ENCODE measurements at regions not wholly inside any gene's neighbourhood (a gene's known extent, or its start where the extent isn't known, plus 50 kb on each side); places are given as distances from the start of the nearest gene placed in this dataset.

- no peak overlapping the region for H3K27ac ChIP-seq
- H3K9me3 ChIP-seq (replicated peaks), result no peaks in the 10 kb centered on the region
- H3K36me3 ChIP-seq, result no peaks in the 10 kb centered on the region
- no peak overlapping the region for H3K4me3 ChIP-seq
- DNase-seq (ENCODE audit: low read depth in 1 of 2, low spot score in 2 of 2), result no peak
- no peaks in the 10 kb centered on the region for H3K27me3 ChIP-seq (replicated peaks)
- H3K4me1 ChIP-seq (replicated peaks), result no peaks in the 10 kb centered on the region
These were observed 106.6 kb upstream of the MAP1B start for GRCh38 chr5:72000707-72001106.

GRCh38 chr5:72005671-72006070 lies 101.6 kb upstream of the MAP1B start:
- no peak for DNase-seq (ENCODE audit: low read depth in 1 of 2, low spot score in 2 of 2)
- H3K27ac ChIP-seq, result no peak overlapping the region

GRCh38 chr5:72006361-72006760 lies 100.9 kb upstream of the MAP1B start:
- Histone ChIP-seq H3K4me3 (no peak overlapping the region), H3K27ac (no peak overlapping the region), H3K4me1 (replicated peaks) (0 out of 2 replicates have a peak, but pooled peaks cover 4% of the 10 kb centered on the region), H3K36me3 (no peaks in the 10 kb centered on the region), H3K9me3 (replicated peaks) (no peaks in the 10 kb centered on the region), H3K27me3 (replicated peaks) (no peaks in the 10 kb centered on the region)
- no peak for DNase-seq (ENCODE audit: low read depth in 1 of 2, low spot score in 2 of 2)

More at GRCh38 chr5:72005671-72006070, 101.6 kb upstream of the MAP1B start:
- H3K9me3 ChIP-seq (replicated peaks), result no peaks in the 10 kb centered on the region
- H3K4me3 ChIP-seq, result no peak overlapping the region
- H3K27me3 ChIP-seq (replicated peaks), result no peaks in the 10 kb centered on the region
- no peaks in the 10 kb centered on the region for H3K36me3 ChIP-seq
- 0 out of 2 replicates have a peak, but pooled peaks cover 4% of the 10 kb centered on the region for H3K4me1 ChIP-seq (replicated peaks)

- no peaks in the 10 kb centered on the region for H3K36me3 ChIP-seq
- no peak for DNase-seq (ENCODE audit: low read depth in 1 of 2, low spot score in 2 of 2)
- H3K27me3 ChIP-seq (replicated peaks), result no peaks in the 10 kb centered on the region
- H3K27ac ChIP-seq, result no peak overlapping the region
- no peaks in the 10 kb centered on the region for H3K9me3 ChIP-seq (replicated peaks)
- H3K4me1 ChIP-seq (replicated peaks), result 0 out of 2 replicates have a peak, but pooled peaks cover 4% of the 10 kb centered on the region
- no peak overlapping the region for H3K4me3 ChIP-seq
These were observed 99.8 kb upstream of the MAP1B start for GRCh38 chr5:72007336-72008111.

- Histone ChIP-seq H3K27ac (no peak overlapping the region), H3K9me3 (replicated peaks) (no peaks in the 10 kb centered on the region), H3K36me3 (no peaks in the 10 kb centered on the region), H3K4me1 (replicated peaks) (0 out of 2 replicates have a peak, but pooled peaks cover 4% of the 10 kb centered on the region), H3K27me3 (replicated peaks) (no peaks in the 10 kb centered on the region), H3K4me3 (no peak overlapping the region)
- no peak for DNase-seq (ENCODE audit: low read depth in 1 of 2, low spot score in 2 of 2)
These were observed 98.0 kb upstream of the MAP1B start for GRCh38 chr5:72009280-72009679.

GRCh38 chr5:72010430-72010829 lies 96.8 kb upstream of the MAP1B start:
- Histone ChIP-seq H3K9me3 (replicated peaks) (no peaks in the 10 kb centered on the region), H3K36me3 (no peaks in the 10 kb centered on the region), H3K27me3 (replicated peaks) (no peaks in the 10 kb centered on the region), H3K4me3 (no peak overlapping the region), H3K4me1 (replicated peaks) (peaks cover 12% of the 10 kb centered on the region), H3K27ac (no peak overlapping the region)
- DNase-seq (ENCODE audit: low read depth in 1 of 2, low spot score in 2 of 2), result no peak

GRCh38 chr5:72012906-72013305 lies 94.4 kb upstream of the MAP1B start:
- H3K27ac ChIP-seq, result no peak overlapping the region
- H3K27me3 ChIP-seq (replicated peaks), result no peaks in the 10 kb centered on the region
- H3K36me3 ChIP-seq, result no peaks in the 10 kb centered on the region
- H3K4me3 ChIP-seq, result no peak overlapping the region
- H3K4me1 ChIP-seq (replicated peaks), result peaks cover 12% of the 10 kb centered on the region
- no peak for DNase-seq (ENCODE audit: low read depth in 1 of 2, low spot score in 2 of 2)
- H3K9me3 ChIP-seq (replicated peaks), result no peaks in the 10 kb centered on the region

- no peak for DNase-seq (ENCODE audit: low read depth in 1 of 2, low spot score in 2 of 2)
- Histone ChIP-seq H3K27ac (no peak overlapping the region), H3K9me3 (replicated peaks) (peaks cover 6% of the 10 kb centered on the region; the same call in 1 of the 2 replicates)
These were observed 93.3 kb upstream of the MAP1B start for GRCh38 chr5:72013766-72014624.

GRCh38 chr5:72015103-72015548 lies 92.1 kb upstream of the MAP1B start:
- Histone ChIP-seq H3K27ac (no peak overlapping the region), H3K27me3 (replicated peaks) (no peaks in the 10 kb centered on the region), H3K36me3 (no peaks in the 10 kb centered on the region), H3K9me3 (replicated peaks) (peaks cover 6% of the 10 kb centered on the region; the same call in 1 of the 2 replicates), H3K4me3 (no peak overlapping the region), H3K4me1 (replicated peaks) (peaks cover 8% of the 10 kb centered on the region)
- DNase-seq (ENCODE audit: low read depth in 1 of 2, low spot score in 2 of 2), result peak; percentile 53 to 65

More at GRCh38 chr5:72013766-72014624, 93.3 kb upstream of the MAP1B start:
- no peaks in the 10 kb centered on the region for H3K27me3 ChIP-seq (replicated peaks)
- no peaks in the 10 kb centered on the region for H3K36me3 ChIP-seq
- H3K4me3 ChIP-seq, result no peak overlapping the region
- peaks cover 12% of the 10 kb centered on the region for H3K4me1 ChIP-seq (replicated peaks)

- Histone ChIP-seq H3K4me1 (replicated peaks) (peaks cover 12% of the 10 kb centered on the region), H3K27ac (no peak overlapping the region), H3K9me3 (replicated peaks) (peaks cover 6% of the 10 kb centered on the region; the same call in 1 of the 2 replicates), H3K27me3 (replicated peaks) (no peaks in the 10 kb centered on the region), H3K36me3 (no peaks in the 10 kb centered on the region), H3K4me3 (no peak overlapping the region)
- peak; percentile 30 to 58 for DNase-seq (ENCODE audit: low read depth in 1 of 2, low spot score in 2 of 2)
These were observed 89.0 kb upstream of the MAP1B start for GRCh38 chr5:72018143-72018803.

- H3K27ac ChIP-seq, result no peak overlapping the region
- H3K27me3 ChIP-seq (replicated peaks), result no peaks in the 10 kb centered on the region
- DNase-seq (ENCODE audit: low read depth in 1 of 2, low spot score in 2 of 2), result no peak
- H3K4me1 ChIP-seq (replicated peaks), result peaks cover 5% of the 10 kb centered on the region; the same call in 1 of the 2 replicates
- H3K36me3 ChIP-seq, result no peaks in the 10 kb centered on the region
- H3K9me3 ChIP-seq (replicated peaks), result peaks cover 6% of the 10 kb centered on the region; the same call in 1 of the 2 replicates
- no peak overlapping the region for H3K4me3 ChIP-seq
These were observed 86.9 kb upstream of the MAP1B start for GRCh38 chr5:72020161-72020983.

- no peak overlapping the region for H3K4me3 ChIP-seq
- no peaks in the 10 kb centered on the region for H3K27me3 ChIP-seq (replicated peaks)
- peaks cover 4% of the 10 kb centered on the region; the same call in 1 of the 2 replicates for H3K4me1 ChIP-seq (replicated peaks)
- no peak for DNase-seq (ENCODE audit: low read depth in 1 of 2, low spot score in 2 of 2)
- no peak overlapping the region for H3K27ac ChIP-seq
- H3K9me3 ChIP-seq (replicated peaks), result peaks cover 6% of the 10 kb centered on the region; the same call in 1 of the 2 replicates
- H3K36me3 ChIP-seq, result no peaks in the 10 kb centered on the region
These were observed 85.5 kb upstream of the MAP1B start for GRCh38 chr5:72021651-72022357.
